CD14-positive monocyte (primary cell): ENCODE measurements at regions not wholly inside any gene's neighbourhood (a gene's known extent, or its start where the extent isn't known, plus 50 kb on each side); places are given as distances from the start of the nearest gene placed in this dataset.

Experiments used
- DNase-seq, 3 donors: peaks; one replicate each; pipeline ENCODE4 v3.0.0-alpha.2; 2011 to 2022
- H2AFZ ChIP-seq: 2 replicates; pipeline ENCODE4 v1.6.0; 2012; ENCODE audit warnings: mild to moderate bottlenecking, low read depth, low read length, inconsistent platforms; ENCODE audit not compliant: insufficient read depth, poor library complexity, severe bottlenecking
- H3K27ac ChIP-seq, 2 donors: 1 replicate in 1 of 2; 2 replicates in 1 of 2; pipeline ENCODE4 v1.5.1; 2012 to 2013; ENCODE audit warnings: low read length in 2 of 2, control low read depth in 1 of 2, inconsistent platforms in 1 of 2, low read depth in 1 of 2, mild to moderate bottlenecking in 1 of 2
- H3K27me3 ChIP-seq, 2 donors: one replicate each; pipeline versions ENCODE4 v1.6.0 to v1.6.1; 2011 to 2013; ENCODE audit warnings: low read length in 2 of 2; ENCODE audit not compliant: control insufficient read depth in 2 of 2, insufficient read depth in 2 of 2
- H3K36me3 ChIP-seq, 2 donors: replicated peaks in 1 of 2; 1 replicate in 1 of 2; 2 replicates in 1 of 2; pipeline versions ENCODE4 v1.5.1 to v1.6.1; 2012 to 2013; ENCODE audit warnings: low read length in 2 of 2, control low read depth in 1 of 2, inconsistent platforms in 1 of 2, mild to moderate bottlenecking in 1 of 2; ENCODE audit not compliant: insufficient read depth in 2 of 2, control insufficient read depth in 1 of 2
- H3K4me1 ChIP-seq, 2 donors: 1 replicate in 1 of 2; 2 replicates in 1 of 2; pipeline versions ENCODE4 v1.5.1 to v1.6.1; 2012 to 2013; ENCODE audit warnings: low read length in 2 of 2, control low read depth in 1 of 2, inconsistent platforms in 1 of 2, mild to moderate bottlenecking in 1 of 2, moderate library complexity in 1 of 2; ENCODE audit not compliant: insufficient read depth in 2 of 2, control insufficient read depth in 1 of 2
- H3K4me2 ChIP-seq: replicated peaks from 2 replicates; pipeline ENCODE3; 2012; ENCODE audit warnings: low read length, moderate library complexity, mild to moderate bottlenecking; ENCODE audit not compliant: poor library complexity, severe bottlenecking; ENCODE audit errors: extremely low read depth
- H3K4me3 ChIP-seq, 3 experiments: fragments of 200-600 bp in 1 of 3; sonication (generic) in 1 of 3; replicated peaks in 1 of 3; 1 replicate in 2 of 3; 2 replicates in 1 of 3; pipeline ENCODE4 v1.5.1; 2011 to 2013; ENCODE audit warnings: low read length in 3 of 3, mild to moderate bottlenecking in 3 of 3, control low read depth in 2 of 3, low read depth in 2 of 3, inconsistent platforms in 1 of 3, moderate library complexity in 1 of 3
- H3K79me2 ChIP-seq: 2 replicates; pipeline ENCODE4 v1.6.0; 2012; ENCODE audit warnings: mild to moderate bottlenecking, control low read depth, inconsistent platforms, low read length, moderate library complexity; ENCODE audit not compliant: insufficient read depth
- H3K9ac ChIP-seq: 2 replicates; pipeline ENCODE4 v1.6.0; 2017; ENCODE audit warnings: low read length, mild to moderate bottlenecking; ENCODE audit not compliant: insufficient read depth, poor library complexity, severe bottlenecking
- H3K9me3 ChIP-seq, 2 donors: replicated peaks in 1 of 2; 1 replicate in 1 of 2; 2 replicates in 1 of 2; pipeline versions ENCODE4 v1.5.1 to v1.6.1; 2012 to 2013; ENCODE audit warnings: low read length in 2 of 2, control low read depth in 1 of 2; ENCODE audit not compliant: control insufficient read depth in 1 of 2, insufficient read depth in 1 of 2
- H4K20me1 ChIP-seq: 2 replicates; pipeline ENCODE4 v1.6.0; 2012; ENCODE audit warnings: mild to moderate bottlenecking, low read length, control low read depth, moderate library complexity; ENCODE audit not compliant: insufficient read depth
- H3K27ac Mint-ChIP-seq, 7 donors: one replicate each; pipeline ENCODE4 v1.8.0; 2020; ENCODE audit warnings: mild to moderate bottlenecking in 7 of 7, mixed read lengths in 7 of 7, moderate library complexity in 6 of 7, inconsistent platforms in 2 of 7
- H3K27me3 Mint-ChIP-seq, 3 donors: one replicate each; pipeline ENCODE4 v1.8.0; 2021 to 2022; ENCODE audit warnings: low read depth in 3 of 3, mild to moderate bottlenecking in 3 of 3, mixed read lengths in 3 of 3, moderate library complexity in 3 of 3, inconsistent platforms in 1 of 3
- H3K36me3 Mint-ChIP-seq, 2 donors: one replicate each; pipeline ENCODE4 v1.8.0; 2020; ENCODE audit warnings: mixed read lengths in 2 of 2, inconsistent platforms in 1 of 2, mild to moderate bottlenecking in 1 of 2
- H3K4me1 Mint-ChIP-seq: one replicate; pipeline ENCODE4 v1.8.0; 2020; ENCODE audit warnings: mild to moderate bottlenecking, mixed read lengths
- H3K4me3 Mint-ChIP-seq, 2 donors: one replicate each; pipeline ENCODE4 v1.8.0; 2020; ENCODE audit warnings: mild to moderate bottlenecking in 2 of 2, mixed read lengths in 2 of 2, moderate library complexity in 1 of 2
- H3K9me3 Mint-ChIP-seq, 7 donors: one replicate each; pipeline ENCODE4 v1.8.0; 2020 to 2022; ENCODE audit warnings: mixed read lengths in 7 of 7, mild to moderate bottlenecking in 6 of 7, moderate library complexity in 6 of 7, inconsistent platforms in 2 of 7
- CTCF ChIP-seq: fragments of 200-600 bp; IDR thresholded peaks from one replicate; pipeline ENCODE4 v1.8.0; 2022; ENCODE audit warnings: antibody characterized with exemption, mild to moderate bottlenecking
- WGBS: methylation state at CpG from one replicate; pipeline ENCODE4 v1.1.5; 2013; ENCODE audit warnings: missing lambda C conversion rate; ENCODE audit not compliant: insufficient coverage; 5-methylcytosine and 5-hydroxymethylcytosine counted together
- intact Hi-C, 2 donors: fragments of 100-400 bp; cut with micrococcal nuclease; formaldehyde crosslinking; loops; one replicate each; pipeline versions ENCODE4 v1.15.0 to v1.15.1; 2023

GRCh38 chr1:188096521-188096920 is 1267.8 kb downstream of the PLA2G4A start:
- Mint-ChIP-seq H3K4me3 (no peak overlapping the region), H3K36me3 (no peaks in the 10 kb centered on the region), H3K4me1 (no peaks in the 10 kb centered on the region), H3K27me3 (no peaks in the 10 kb centered on the region), H3K27ac (no peak overlapping the region), H3K9me3 (peaks cover 0 to 22% (median 11%) of the 10 kb centered on the region in 7 donors)
- Histone ChIP-seq H3K27me3 (no peaks in the 10 kb centered on the region), H3K9ac (no peak overlapping the region), H3K4me1 (no peaks in the 10 kb centered on the region), H3K4me2 (no peak overlapping the region), H3K79me2 (no peaks in the 10 kb centered on the region), H2AFZ (no peak overlapping the region), H3K4me3 (no peak overlapping the region), H3K27ac (no peak overlapping the region), H3K9me3 (peaks cover 11 to 12% of the 10 kb centered on the region in 2 donors), H3K36me3 (no peaks in the 10 kb centered on the region), H4K20me1 (no peaks in the 10 kb centered on the region)
- TF ChIP-seq CTCF = no peak
- intact Hi-C loops = no loop called here
- DNase-seq = no peak

- intact Hi-C loops = no loop called here
- Mint-ChIP-seq H3K27me3 (no peaks in the 10 kb centered on the region), H3K27ac (no peak overlapping the region), H3K4me3 (no peak overlapping the region), H3K4me1 (no peaks in the 10 kb centered on the region), H3K9me3 (peaks cover 0 to 4% (median 0%) of the 10 kb centered on the region in 7 donors), H3K36me3 (no peaks in the 10 kb centered on the region)
- 62% methylated on average over 1 of the region's 2 CpGs for WGBS
- Histone ChIP-seq H3K27me3 (no peaks in the 10 kb centered on the region), H4K20me1 (no peaks in the 10 kb centered on the region), H3K9me3 (no peaks in the 10 kb centered on the region), H3K36me3 (no peaks in the 10 kb centered on the region), H3K27ac (no peak overlapping the region), H3K79me2 (no peaks in the 10 kb centered on the region), H3K4me1 (no peaks in the 10 kb centered on the region), H3K4me3 (no peak overlapping the region), H3K9ac (no peak overlapping the region), H2AFZ (no peak overlapping the region), H3K4me2 (no peak overlapping the region)
- no peak for DNase-seq
- TF ChIP-seq CTCF = no peak
Measured at GRCh38 chr1:188117436-188117835, 1288.7 kb downstream of the PLA2G4A start.
